ENCODE measurements at regions not wholly inside any gene's neighbourhood (a gene's known extent, or its start where the extent isn't known, plus 50 kb on each side); places are given as distances from the start of the nearest gene placed in this dataset.

DNA sequence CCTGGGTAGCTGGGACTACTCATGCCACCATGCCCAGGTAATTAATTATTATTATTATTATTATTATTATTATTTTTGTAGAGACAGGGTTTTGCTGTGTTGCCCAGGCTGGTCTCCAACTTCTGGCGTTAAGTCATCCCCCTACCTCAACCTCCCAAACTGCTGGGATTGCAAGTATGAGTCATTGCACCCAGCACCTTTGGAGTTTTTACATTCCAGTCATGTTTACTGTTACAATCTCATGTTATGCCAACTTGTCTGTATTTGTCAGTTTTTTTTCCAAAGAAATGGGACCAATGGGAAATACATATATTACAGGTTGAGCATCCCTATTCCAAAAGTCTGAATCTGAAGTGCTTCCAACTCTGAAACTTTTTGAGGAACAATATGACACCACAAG, 903.8 kb downstream of the SLC4A3 start:
- no peak for ATAC-seq (ENCODE audit: low read depth)
- Mint-ChIP-seq H3K36me3 (peaks cover 2% of the 10 kb centered on the region), H3K4me3 (no peak overlapping the region), H3K4me1 (no peaks in the 10 kb centered on the region), H3K9me3 (peaks cover 14% of the 10 kb centered on the region), H3K27ac (no peak overlapping the region), H3K27me3 (no peaks in the 10 kb centered on the region)
- DNase-seq (ENCODE audit: low spot score in 2 of 2) = no peak

- Mint-ChIP-seq H3K27me3 (no peaks in the 10 kb centered on the region), H3K27ac (no peak overlapping the region), H3K9me3 (peaks cover 11% of the 10 kb centered on the region), H3K4me1 (no peaks in the 10 kb centered on the region), H3K4me3 (no peak overlapping the region), H3K36me3 (no peaks in the 10 kb centered on the region)
- no peak for DNase-seq (ENCODE audit: low spot score in 2 of 2)
- no peak for ATAC-seq (ENCODE audit: low read depth)
These were observed 906.1 kb downstream of the SLC4A3 start for GRCh38 chr2:220533485-220533884.

GRCh38 chr2:220539481-220539880, 912.1 kb downstream of the SLC4A3 start:
- Mint-ChIP-seq H3K27me3 (no peaks in the 10 kb centered on the region), H3K4me1 (no peaks in the 10 kb centered on the region)
- no peak for ATAC-seq (ENCODE audit: low read depth)

GRCh38 chr2:220544049-220544448, 916.6 kb downstream of the SLC4A3 start:
- DNase-seq (ENCODE audit: low spot score in 2 of 2) (no peak), ATAC-seq (ENCODE audit: low read depth) (no peak)
- no peaks in the 10 kb centered on the region for H3K27me3 Mint-ChIP-seq
- H3K36me3 Mint-ChIP-seq = no peaks in the 10 kb centered on the region
- H3K27ac Mint-ChIP-seq = no peak overlapping the region
- H3K4me1 Mint-ChIP-seq = no peaks in the 10 kb centered on the region
- peaks cover 3% of the 10 kb centered on the region for H3K9me3 Mint-ChIP-seq
- H3K4me3 Mint-ChIP-seq = no peak overlapping the region

More at GRCh38 chr2:220539481-220539880, 912.1 kb downstream of the SLC4A3 start:
- peaks cover 6% of the 10 kb centered on the region for H3K9me3 Mint-ChIP-seq
- no peak overlapping the region for H3K4me3 Mint-ChIP-seq
- H3K36me3 Mint-ChIP-seq = no peaks in the 10 kb centered on the region
- no peak overlapping the region for H3K27ac Mint-ChIP-seq
- DNase-seq (ENCODE audit: low spot score in 2 of 2) = no peak

DNA sequence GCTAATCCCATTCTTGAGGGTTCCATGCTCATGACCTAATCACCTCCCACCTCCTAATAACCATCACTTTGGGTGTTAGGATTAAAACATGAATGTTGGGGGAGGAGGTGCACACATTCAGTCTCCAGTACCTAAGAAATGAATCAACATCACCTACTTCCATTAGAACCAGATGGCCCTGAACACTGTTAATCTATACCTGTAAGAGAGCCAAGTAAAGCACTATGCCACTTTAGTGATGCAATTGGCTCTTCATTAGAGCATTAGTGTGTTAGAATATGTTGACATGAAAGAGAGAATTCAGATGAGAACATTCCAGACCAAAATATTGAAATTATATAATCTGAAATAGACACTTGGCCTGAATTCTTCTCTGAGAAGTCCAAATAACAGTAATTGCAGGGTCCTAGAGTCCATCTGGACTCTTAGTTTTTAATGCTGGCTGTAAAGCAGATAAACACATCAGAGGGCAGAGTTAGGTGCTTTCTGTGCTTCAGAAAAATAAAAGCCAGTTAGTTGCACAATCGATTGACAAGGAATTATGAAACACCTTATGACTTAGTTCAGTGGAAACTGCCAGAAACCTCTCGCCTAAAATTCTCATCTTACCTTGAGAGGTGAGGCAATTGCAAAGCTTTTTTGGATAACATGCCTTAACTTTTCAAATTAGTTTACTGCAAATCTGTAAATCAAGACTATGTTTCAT, 923.7 kb downstream of the SLC4A3 start:
- H3K36me3 Mint-ChIP-seq = no peaks in the 10 kb centered on the region
- H3K4me3 Mint-ChIP-seq = no peak overlapping the region
- no peaks in the 10 kb centered on the region for H3K4me1 Mint-ChIP-seq
- DNase-seq (ENCODE audit: low spot score in 2 of 2) (no peak), ATAC-seq (ENCODE audit: low read depth) (no peak)
- no peaks in the 10 kb centered on the region for H3K27me3 Mint-ChIP-seq
- H3K27ac Mint-ChIP-seq = no peak overlapping the region
- H3K9me3 Mint-ChIP-seq = peaks cover 3% of the 10 kb centered on the region

GRCh38 chr2:220552790-220553535, 925.5 kb downstream of the SLC4A3 start:
- H3K4me3 Mint-ChIP-seq = no peak overlapping the region
- no peaks in the 10 kb centered on the region for H3K36me3 Mint-ChIP-seq
- H3K27me3 Mint-ChIP-seq = no peaks in the 10 kb centered on the region
- no peaks in the 10 kb centered on the region for H3K9me3 Mint-ChIP-seq
- no peak for ATAC-seq (ENCODE audit: low read depth)
- no peak overlapping the region for H3K27ac Mint-ChIP-seq
- no peak for DNase-seq (ENCODE audit: low spot score in 2 of 2)
- H3K4me1 Mint-ChIP-seq = no peaks in the 10 kb centered on the region

DNA sequence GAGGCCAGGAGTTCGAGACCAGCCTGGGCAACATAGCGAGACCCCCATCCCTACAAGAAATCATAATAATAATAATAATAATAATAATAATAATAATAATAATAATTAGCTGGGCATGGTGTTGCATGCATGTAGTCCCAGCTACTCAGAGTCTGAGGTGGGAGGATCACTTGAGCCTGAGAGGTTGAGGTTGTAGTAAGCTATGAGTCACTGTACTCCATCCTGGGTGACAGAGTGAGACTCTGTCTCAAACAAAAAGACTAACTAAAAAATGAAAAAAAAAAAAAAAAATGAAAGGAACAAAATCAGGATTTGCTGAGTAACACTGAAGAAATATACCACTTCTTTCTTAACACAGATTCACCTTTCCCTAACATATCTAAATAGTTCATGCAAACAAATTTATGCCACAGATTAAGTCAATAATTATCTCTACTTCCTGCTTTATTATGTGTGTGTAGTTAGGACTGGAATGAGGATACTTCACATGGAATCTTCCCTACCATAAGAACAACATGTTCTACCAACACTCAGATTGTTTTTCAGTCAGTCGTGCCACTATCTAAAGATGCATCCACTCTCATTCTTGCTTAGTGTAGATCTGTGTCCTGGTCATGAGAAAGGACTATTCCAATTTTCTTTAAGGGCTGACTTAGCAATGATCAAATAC, 928.7 kb downstream of the SLC4A3 start:
- DNase-seq (ENCODE audit: low spot score in 2 of 2) (no peak), ATAC-seq (ENCODE audit: low read depth) (no peak)
- no peaks in the 10 kb centered on the region for H3K4me1 Mint-ChIP-seq
- no peaks in the 10 kb centered on the region for H3K9me3 Mint-ChIP-seq
- no peaks in the 10 kb centered on the region for H3K27me3 Mint-ChIP-seq
- no peaks in the 10 kb centered on the region for H3K36me3 Mint-ChIP-seq
- no peak overlapping the region for H3K4me3 Mint-ChIP-seq
- H3K27ac Mint-ChIP-seq = no peak overlapping the region

GRCh38 chr2:220556658-220557057, 929.2 kb downstream of the SLC4A3 start:
- Mint-ChIP-seq H3K4me1 (no peaks in the 10 kb centered on the region), H3K27ac (no peak overlapping the region), H3K9me3 (no peaks in the 10 kb centered on the region), H3K36me3 (no peaks in the 10 kb centered on the region), H3K4me3 (no peak overlapping the region), H3K27me3 (no peaks in the 10 kb centered on the region)
- DNase-seq (ENCODE audit: low spot score in 2 of 2) (no peak), ATAC-seq (ENCODE audit: low read depth) (no peak)

GRCh38 chr2:220560192-220560591, 932.8 kb downstream of the SLC4A3 start:
- no peaks in the 10 kb centered on the region for H3K27me3 Mint-ChIP-seq
- no peak overlapping the region for H3K4me3 Mint-ChIP-seq
- H3K4me1 Mint-ChIP-seq = no peaks in the 10 kb centered on the region
- H3K9me3 Mint-ChIP-seq = peaks cover 1% of the 10 kb centered on the region
- no peak for DNase-seq (ENCODE audit: low spot score in 2 of 2)
- no peak for ATAC-seq (ENCODE audit: low read depth)
- no peaks in the 10 kb centered on the region for H3K36me3 Mint-ChIP-seq
- H3K27ac Mint-ChIP-seq = no peak overlapping the region

- no peaks in the 10 kb centered on the region for H3K36me3 Mint-ChIP-seq
- ATAC-seq (ENCODE audit: low read depth) (no peak), DNase-seq (ENCODE audit: low spot score in 2 of 2) (no peak)
- no peaks in the 10 kb centered on the region for H3K4me1 Mint-ChIP-seq
- peaks cover 1% of the 10 kb centered on the region for H3K9me3 Mint-ChIP-seq
- H3K27me3 Mint-ChIP-seq = peaks cover 1% of the 10 kb centered on the region
- H3K4me3 Mint-ChIP-seq = no peak overlapping the region
- H3K27ac Mint-ChIP-seq = no peak overlapping the region
These were observed 935.1 kb downstream of the SLC4A3 start for GRCh38 chr2:220562375-220563140.

DNA sequence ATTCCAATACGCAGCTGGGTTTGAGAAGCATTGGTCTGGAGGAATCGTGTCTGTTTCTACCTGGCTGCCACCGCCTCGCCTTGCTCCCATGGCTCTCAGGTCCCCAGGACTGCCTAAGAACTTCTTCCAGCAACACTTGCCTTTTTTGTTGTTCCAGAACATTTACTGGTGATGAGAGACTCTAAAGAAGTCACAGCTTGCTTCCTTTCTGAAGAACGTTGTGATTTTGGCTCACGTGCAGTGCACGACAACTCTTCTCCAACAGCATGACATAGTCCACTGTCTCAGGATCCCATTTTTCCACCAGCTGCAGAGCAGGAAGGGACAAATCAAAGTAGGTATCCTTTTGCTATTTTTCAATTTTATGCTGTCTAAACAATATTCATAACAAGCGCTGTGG, 940.9 kb downstream of the SLC4A3 start:
- peaks cover 1% of the 10 kb centered on the region for H3K9me3 Mint-ChIP-seq
- no peak overlapping the region for H3K4me3 Mint-ChIP-seq
- no peaks in the 10 kb centered on the region for H3K4me1 Mint-ChIP-seq
- peaks cover 1% of the 10 kb centered on the region for H3K27me3 Mint-ChIP-seq
- no peak overlapping the region for H3K27ac Mint-ChIP-seq
- no peak for ATAC-seq (ENCODE audit: low read depth)
- no peak for DNase-seq (ENCODE audit: low spot score in 2 of 2)
- H3K36me3 Mint-ChIP-seq = no peaks in the 10 kb centered on the region

DNA sequence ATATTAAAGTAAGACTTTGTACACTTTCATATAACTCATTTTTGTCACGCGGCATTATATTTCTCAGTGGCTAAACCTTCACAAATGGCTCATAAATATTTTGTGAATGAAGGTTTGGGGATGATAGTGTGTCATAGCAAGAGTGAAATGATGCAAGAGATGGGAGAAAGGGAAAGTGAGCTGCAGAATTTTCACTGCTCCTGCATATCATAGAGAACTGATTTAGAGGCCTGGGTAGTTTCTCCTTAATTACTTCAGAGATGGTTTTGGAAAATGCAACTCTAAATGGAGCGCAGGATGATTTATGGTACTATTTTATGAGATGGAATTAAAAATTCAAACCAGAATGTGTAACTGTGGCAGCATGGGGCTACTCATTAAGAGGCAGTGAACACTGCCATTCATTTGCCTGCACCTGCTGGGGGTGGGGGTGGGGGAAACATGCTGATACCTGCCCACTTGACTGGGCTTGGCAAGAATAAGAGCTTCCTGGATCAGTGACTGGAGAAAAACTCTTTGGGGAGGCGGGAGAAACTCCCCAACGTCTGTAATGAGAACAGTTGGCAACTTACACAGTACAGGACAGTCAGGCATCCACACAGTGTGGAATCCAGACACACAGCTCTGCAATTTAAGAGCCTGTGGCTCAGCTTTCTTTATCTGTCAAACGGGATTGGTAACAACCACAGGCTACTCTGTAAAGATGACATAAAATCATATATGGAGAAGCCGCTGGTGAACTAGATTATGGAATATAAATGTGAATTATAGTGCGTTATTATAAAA, 941.9 kb downstream of the SLC4A3 start:
- DNase-seq (ENCODE audit: low spot score in 2 of 2) (no peak), ATAC-seq (ENCODE audit: low read depth) (no peak)
- H3K9me3 Mint-ChIP-seq = peaks cover 1% of the 10 kb centered on the region
- no peaks in the 10 kb centered on the region for H3K4me1 Mint-ChIP-seq
- no peak overlapping the region for H3K4me3 Mint-ChIP-seq
- H3K27me3 Mint-ChIP-seq = peaks cover 1% of the 10 kb centered on the region
- H3K36me3 Mint-ChIP-seq = no peaks in the 10 kb centered on the region
- H3K27ac Mint-ChIP-seq = no peak overlapping the region

DNA sequence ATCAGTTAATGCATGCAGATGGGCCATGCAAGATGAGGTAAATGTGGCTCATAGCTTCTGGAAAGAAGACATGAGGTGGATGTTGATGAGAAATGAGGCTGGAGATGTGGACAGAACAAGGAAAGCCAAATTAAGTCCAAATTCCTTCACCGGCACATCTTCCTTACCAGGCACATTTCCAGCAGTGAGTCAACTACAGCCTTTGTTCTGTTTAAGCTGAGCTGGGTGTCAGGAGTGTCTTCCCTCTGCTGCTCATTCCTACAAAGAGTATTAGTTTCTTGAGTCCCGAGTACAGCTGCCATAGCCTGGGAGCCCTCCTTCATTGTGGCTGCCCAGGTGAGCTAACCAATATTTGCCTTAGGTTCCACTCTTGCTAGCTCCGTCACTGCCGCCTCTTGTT, 945.0 kb downstream of the SLC4A3 start:
- no peak overlapping the region for H3K27ac Mint-ChIP-seq
- ATAC-seq (ENCODE audit: low read depth) = no peak

More for the DNA sequence above, 945.0 kb downstream of the SLC4A3 start:
- no peaks in the 10 kb centered on the region for H3K4me1 Mint-ChIP-seq
- H3K27me3 Mint-ChIP-seq = no peaks in the 10 kb centered on the region
- no peak for DNase-seq (ENCODE audit: low spot score in 2 of 2)
- no peak overlapping the region for H3K4me3 Mint-ChIP-seq
- peaks cover 1% of the 10 kb centered on the region for H3K9me3 Mint-ChIP-seq
- no peaks in the 10 kb centered on the region for H3K36me3 Mint-ChIP-seq

Data from memory B cell (primary cell).